SW480 (cell line): ENCODE measurements at regions not wholly inside any gene's neighbourhood (a gene's known extent, or its start where the extent isn't known, plus 50 kb on each side); places are given as distances from the start of the nearest gene placed in this dataset.

Source experiments
- DNase-seq: peaks from one replicate; pipeline ENCODE4 v3.0.0-alpha.2; 2016; ENCODE audit warnings: low spot score

DNA sequence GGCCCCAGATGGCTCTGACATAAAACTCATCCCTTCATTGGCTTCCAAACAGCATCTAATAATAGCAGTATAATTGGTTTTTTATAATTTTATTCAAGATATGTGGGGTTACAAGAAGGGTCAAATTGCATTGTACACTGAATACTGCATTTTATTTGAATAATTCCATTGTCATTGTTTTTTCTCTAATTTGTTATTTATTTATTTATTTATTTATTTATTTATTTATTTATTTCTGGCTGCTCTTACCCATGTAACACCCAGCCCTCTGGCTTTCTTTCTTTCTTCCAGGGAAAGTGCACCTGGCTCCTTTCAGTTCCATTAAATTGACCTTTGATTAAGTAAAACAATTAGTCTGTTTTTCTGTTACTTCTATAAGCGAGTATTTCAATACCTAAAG, 210.1 kb downstream of the CDH9 start:
- DNase-seq: no peak

DNA sequence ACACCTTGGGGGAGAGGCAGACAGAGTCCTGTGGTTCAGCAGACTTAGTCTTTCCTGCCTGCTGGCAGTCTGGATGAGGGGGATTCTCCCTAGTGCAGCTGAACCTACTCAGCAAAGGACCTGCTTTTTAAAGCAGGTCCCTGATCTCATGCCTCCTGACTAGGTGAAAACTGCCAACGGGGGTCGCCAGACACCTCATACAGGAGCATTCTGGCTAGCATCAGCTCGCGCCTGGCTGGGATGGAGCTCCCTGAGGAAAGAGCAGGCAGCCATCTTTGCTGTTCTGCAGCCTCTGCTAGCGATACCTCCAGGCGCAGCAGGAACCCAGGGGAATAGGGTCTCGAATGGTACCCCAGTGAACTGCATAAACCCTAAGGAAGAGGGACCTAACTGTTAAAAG, 225.2 kb downstream of the CDH9 start:
- no peak for DNase-seq

DNA sequence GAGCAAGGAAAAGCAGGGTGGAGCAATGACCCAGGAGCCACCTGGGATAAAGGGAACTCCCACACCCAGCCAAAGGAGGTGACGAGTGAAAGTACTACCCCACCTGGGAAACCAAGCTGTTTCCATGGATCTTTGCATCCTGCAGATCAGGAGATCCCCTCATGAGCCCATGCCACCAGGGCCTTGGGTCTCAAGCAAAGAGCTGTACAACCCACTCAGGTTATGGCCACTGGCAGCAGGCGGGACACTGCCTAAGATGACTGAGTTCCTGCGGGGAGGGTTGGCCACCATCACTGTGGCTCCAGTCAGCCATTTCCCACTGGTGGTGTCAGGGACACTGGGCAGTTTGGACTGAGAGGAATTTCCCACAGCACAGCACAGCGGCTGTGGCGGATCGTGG, 225.7 kb downstream of the CDH9 start:
- DNase-seq: no peak

DNA sequence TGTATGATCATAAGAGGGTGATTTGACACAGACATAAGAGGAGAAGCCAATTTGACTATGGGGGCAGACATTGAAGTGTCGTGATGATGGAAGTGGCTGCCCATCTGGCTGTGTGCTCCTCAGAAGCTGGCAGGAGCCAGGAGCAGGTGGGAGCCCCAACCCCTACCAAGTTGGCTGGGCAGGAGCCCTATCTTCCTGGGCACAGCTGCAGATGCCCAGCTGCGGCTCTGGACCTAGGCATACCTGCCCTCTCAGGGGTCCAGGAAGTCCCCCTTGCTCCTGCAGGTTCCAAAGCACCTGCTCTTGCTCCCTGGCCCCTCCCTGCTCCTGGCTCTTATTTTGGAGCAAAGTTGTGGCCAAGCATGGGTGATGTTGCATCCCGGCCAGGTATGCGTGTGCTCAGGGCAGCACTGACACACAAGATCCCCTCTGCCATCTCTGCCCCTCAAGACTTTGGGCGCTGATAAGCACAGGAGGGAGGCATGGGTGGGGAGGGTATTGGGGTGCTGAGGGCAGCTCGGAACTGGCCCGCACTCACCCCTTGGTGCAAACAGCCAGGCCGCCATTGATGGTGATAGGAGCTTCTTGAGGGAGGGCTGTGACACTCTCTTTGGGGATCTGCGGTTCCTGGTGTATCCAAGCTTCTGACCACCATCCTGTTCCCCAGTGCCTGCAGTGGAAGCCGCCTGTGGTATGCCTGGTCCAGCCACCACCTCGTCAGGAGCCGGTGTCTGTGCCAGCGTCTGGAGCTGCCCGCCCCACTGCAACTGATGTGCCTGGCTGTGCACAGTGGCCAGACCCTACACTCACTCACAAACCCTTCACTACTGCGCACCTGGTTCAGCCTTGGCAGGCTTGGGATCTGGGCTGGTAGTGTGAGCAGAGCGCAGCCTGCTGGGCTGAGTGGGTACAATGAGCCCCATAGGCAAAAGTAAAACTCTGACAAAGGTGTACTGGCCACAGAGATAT, 230.9 kb downstream of the CDH9 start:
- no peak for DNase-seq

GRCh38 chr5:26805076-26805475, 233.3 kb downstream of the CDH9 start:
- DNase-seq: peak; percentile 14

GRCh38 chr5:26802944-26803343, 235.4 kb downstream of the CDH9 start:
- no peak for DNase-seq

- no peak for DNase-seq
Measured at GRCh38 chr5:26791433-26791832, 247.0 kb downstream of the CDH9 start.

DNA sequence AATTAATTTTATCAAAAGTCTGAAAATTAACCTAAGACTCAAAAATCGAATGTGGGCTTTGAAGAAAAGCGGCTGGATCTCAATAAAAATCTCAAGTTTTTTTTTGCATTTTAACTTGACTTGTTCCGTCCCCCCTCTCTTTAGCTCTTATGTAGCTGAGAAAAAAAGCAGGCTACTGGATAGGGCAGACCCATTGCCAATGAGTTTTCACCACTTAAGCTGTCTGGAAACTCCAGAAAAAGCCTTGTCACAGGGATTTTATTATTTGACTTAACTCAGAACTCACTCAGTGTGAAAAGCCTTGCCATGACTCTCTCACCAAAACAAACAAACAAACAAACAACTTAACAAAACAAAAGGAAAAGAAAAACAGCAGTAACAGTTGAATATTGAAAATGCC, 247.4 kb downstream of the CDH9 start:
- no peak for DNase-seq

DNA sequence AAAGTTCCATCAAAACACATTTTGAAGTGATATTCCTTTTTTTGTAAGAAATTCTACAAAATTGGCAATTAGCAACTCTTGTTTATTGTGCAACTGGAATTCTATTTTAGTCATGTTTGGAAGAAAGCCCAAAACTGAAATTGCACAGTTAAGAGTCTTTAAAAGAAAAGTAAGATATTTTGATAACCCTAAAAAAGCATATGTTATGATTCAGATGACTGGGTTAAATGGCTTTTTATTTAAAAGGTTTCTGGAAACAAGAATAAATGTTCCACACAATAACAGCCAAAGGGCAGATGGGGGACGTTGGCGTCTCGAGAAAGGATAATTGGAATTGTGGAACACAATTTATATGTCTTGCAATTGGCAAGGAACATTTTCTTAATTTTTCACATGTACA, 275.2 kb downstream of the CDH9 start:
- DNase-seq: no peak

DNA sequence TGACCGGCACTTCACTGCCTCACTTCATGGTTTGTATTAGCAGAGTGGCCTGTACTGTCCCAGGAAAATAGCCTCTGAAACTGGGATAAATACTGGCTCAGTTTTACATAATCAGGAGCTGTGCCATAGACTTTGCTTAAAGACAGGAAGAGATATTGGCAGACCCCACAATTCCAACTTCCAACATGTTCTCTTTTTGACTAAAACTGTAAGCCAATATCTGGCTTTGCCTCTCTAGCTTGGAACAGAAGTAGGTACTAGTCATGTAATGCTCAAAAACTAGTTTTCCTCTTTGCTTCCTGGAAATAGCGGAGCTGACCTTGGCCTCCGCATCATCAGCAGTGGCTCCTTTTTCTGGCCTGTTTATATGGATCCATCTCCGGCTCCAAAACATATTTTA, 276.9 kb downstream of the CDH9 start:
- DNase-seq: no peak

GRCh38 chr5:26761045-26761444, 277.3 kb downstream of the CDH9 start:
- no peak for DNase-seq

DNA sequence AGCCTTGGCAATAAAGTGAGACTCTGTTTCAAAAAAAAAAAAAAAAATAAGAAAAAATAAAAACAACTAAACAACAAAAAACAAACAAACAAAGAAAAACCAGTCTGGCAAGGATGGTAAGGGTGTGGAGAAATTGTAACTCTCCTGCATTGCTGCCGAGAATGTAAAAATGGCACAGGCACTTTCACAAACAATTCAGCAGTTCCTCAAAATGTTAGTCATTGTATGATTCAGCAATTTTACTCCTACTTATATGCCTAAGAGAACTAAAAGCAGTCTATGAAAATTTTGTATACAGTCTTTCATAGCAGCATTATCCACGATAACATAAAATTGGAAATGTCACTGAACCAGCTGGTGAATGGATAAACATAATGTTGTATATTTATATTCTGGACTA, 280.4 kb downstream of the CDH9 start:
- DNase-seq: no peak

GRCh38 chr5:26749829-26750228, 288.6 kb downstream of the CDH9 start:
- no peak for DNase-seq

- no peak for DNase-seq
Measured at GRCh38 chr5:26740182-26740581, 298.2 kb downstream of the CDH9 start.

DNA sequence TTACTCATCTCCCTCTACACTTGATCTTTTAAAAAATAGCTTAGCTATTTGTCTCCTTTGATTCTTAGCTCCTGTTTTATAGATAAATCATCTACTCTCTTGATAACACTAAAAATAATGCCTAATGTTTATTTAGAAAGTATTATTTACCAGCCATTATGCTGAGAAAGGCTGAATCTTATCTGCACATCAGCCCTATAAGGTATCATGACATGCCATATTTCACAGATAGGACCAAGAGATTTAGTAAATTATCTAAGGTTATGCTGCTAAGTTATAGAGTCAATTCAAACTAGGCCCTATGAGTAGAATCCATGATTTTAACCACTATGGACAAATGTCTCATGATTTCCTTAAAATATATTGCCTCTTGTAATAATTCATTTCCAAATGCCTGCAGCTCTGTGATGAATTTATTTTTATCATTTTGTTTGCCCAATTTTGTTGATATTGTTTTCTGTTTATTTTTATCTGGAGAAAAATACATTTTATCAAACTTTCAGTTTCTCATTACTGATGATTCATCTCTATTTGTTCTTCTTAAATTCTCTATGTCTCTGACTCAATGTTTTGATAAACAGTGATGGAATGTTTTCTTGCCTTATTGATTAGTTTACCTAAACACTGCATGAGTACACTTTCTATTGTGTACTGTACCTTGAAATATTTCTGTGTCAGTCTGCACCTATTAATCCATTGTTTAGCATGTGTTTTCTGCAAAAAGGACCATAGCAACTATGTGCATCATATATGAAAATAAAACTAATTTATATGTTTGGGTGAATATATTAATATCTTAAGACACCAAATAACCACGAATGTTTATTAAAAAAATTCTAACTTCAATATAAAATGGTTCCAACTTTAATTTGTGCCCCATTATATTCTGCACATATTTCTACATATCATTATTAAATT, 300.8 kb downstream of the CDH9 start:
- DNase-seq: no peak

GRCh38 chr5:26727916-26728315, 310.5 kb downstream of the CDH9 start:
- DNase-seq: no peak

- no peak for DNase-seq
Measured at GRCh38 chr5:26719803-26720202, 318.6 kb downstream of the CDH9 start.

GRCh38 chr5:26700759-26701384, 337.5 kb downstream of the CDH9 start:
- peak; percentile 35 for DNase-seq

DNA sequence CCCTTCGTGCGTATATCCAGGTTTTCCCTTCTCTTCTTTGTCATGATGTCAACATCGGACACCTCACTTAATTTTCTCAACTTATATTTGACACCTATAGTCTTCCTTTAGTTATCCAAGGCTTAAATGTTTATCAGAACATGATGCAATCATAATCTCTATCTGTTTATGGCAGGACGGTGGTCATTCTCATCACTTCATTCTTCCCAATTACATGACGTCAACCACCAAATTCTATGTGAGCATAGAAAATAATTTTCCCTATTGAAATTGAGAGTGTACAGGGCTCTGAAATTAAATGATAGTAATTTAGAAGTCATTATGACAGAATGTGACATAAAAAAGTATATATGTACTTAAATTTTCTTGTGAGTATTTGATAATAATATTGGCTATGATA, 345.4 kb downstream of the CDH9 start:
- no peak for DNase-seq

- DNase-seq: no peak
Measured at GRCh38 chr5:26691486-26691885, 346.9 kb downstream of the CDH9 start.

DNA sequence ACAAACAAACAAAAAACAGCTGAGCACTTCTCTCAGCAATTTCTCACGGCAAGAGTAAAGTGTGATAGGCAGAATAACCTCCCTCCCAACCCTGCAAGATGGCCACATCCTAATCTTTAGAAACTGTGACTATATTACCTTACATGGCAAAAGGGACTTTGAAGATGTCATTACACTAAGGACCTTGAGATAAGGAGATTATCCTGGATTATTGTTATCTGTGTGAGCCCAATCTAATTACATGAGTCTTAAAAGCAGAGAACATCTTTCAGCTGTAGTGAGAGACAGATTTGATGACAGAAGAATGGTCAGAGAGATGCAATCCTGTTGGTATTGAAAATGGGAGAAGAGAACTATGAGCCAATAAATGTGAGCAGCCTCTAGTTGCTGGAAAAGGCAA, 347.9 kb downstream of the CDH9 start:
- no peak for DNase-seq

DNA sequence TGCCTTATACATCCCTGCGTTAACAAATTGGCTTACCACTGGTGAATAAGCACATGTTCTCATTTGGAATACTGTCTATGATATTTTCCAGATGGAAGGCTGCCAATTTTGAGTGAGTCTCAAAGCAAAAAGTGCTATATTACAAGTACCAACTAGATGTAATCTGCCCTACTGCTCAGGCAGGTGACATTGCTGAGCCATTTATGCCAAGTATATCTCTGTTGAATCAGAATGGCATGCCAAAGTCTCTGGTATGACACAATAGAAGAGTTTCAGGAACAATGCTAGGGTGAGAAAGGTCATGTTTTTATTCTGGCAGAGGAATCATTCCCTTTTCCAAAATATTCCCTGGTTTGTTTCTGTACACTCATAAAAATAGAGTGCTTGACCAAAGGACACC, 356.5 kb downstream of the CDH9 start:
- DNase-seq: no peak

- no peak for DNase-seq
Measured at GRCh38 chr5:26674846-26675245, 363.5 kb downstream of the CDH9 start.
